Effector memory CD8-positive, alpha-beta T cell (primary cell): ENCODE measurements at regions not wholly inside any gene's neighbourhood (a gene's known extent, or its start where the extent isn't known, plus 50 kb on each side); places are given as distances from the start of the nearest gene placed in this dataset.
"Not testable (repeated sequence)": the region's sequence is repeated elsewhere in the genome, so short reads cannot be mapped to it uniquely, and the experiment has no call there.

Source experiments
- ATAC-seq: fragments of 150-1000 bp; cut with Tn5 transposase; replicated peaks from 2 replicates; pipeline ENCODE4 v1.10.0; 2021; ENCODE audit warnings: mild to moderate bottlenecking, moderate library complexity
- DNase-seq, 3 experiments: peaks; one replicate each; pipeline ENCODE4 v3.0.0; 2021
- H3K27ac Mint-ChIP-seq, 2 donors: one replicate each; pipeline ENCODE4 v1.8.0; 2022; ENCODE audit warnings: mild to moderate bottlenecking in 2 of 2, mixed read lengths in 2 of 2, moderate library complexity in 2 of 2
- H3K27me3 Mint-ChIP-seq, 2 donors: one replicate each; pipeline ENCODE4 v1.8.0; 2022; ENCODE audit warnings: mixed read lengths in 2 of 2
- H3K36me3 Mint-ChIP-seq: one replicate; pipeline ENCODE4 v1.8.0; 2022; ENCODE audit warnings: mild to moderate bottlenecking, moderate library complexity, mixed read lengths; ENCODE audit not compliant: insufficient read depth
- H3K4me1 Mint-ChIP-seq, 2 donors: one replicate each; pipeline ENCODE4 v1.8.0; 2022; ENCODE audit warnings: low read depth in 2 of 2, mixed read lengths in 2 of 2
- H3K4me3 Mint-ChIP-seq, 2 donors: one replicate each; pipeline ENCODE4 v1.8.0; 2022; ENCODE audit warnings: mild to moderate bottlenecking in 2 of 2, mixed read lengths in 2 of 2, moderate library complexity in 2 of 2
- H3K9me3 Mint-ChIP-seq, 2 donors: one replicate each; pipeline ENCODE4 v1.8.0; 2022; ENCODE audit warnings: mixed read lengths in 2 of 2

DNA sequence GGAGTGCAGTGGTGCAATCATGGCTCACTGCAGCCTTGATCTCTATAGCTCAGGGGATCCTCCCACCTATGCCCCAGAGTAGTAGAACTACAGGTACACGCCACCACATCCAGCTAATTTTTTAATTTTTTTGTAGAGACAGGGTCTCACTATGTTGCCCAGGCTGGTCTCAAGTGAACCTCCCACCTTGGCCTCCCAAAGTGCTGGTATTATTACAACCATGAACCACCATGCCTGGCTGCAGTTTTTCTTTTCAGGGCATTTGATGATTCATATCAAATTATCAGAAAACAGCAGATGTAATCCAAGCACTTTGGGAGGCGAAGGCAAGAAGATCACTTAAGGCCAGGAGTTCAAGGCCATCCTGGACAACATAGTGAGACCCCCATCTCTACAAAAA is 88.4 kb upstream of the JARID2 start:
- ATAC-seq (no peak), DNase-seq (no peak)
- Mint-ChIP-seq H3K4me3 (no peak overlapping the region), H3K27ac (no peak overlapping the region), H3K36me3 (no peaks in the 10 kb centered on the region), H3K4me1 (no peaks in the 10 kb centered on the region), H3K9me3 (no peaks in the 10 kb centered on the region), H3K27me3 (peaks cover 0 to 7% of the 10 kb centered on the region in 2 donors)

GRCh38 chr6:15158821-15159619 is 86.8 kb upstream of the JARID2 start:
- ATAC-seq (no peak), DNase-seq (no peak)
- Mint-ChIP-seq H3K4me1 (no peaks in the 10 kb centered on the region), H3K27ac (no peak overlapping the region), H3K9me3 (no peaks in the 10 kb centered on the region), H3K4me3 (no peak overlapping the region), H3K36me3 (peaks cover 5% of the 10 kb centered on the region), H3K27me3 (peaks cover 0 to 7% of the 10 kb centered on the region in 2 donors)

DNA sequence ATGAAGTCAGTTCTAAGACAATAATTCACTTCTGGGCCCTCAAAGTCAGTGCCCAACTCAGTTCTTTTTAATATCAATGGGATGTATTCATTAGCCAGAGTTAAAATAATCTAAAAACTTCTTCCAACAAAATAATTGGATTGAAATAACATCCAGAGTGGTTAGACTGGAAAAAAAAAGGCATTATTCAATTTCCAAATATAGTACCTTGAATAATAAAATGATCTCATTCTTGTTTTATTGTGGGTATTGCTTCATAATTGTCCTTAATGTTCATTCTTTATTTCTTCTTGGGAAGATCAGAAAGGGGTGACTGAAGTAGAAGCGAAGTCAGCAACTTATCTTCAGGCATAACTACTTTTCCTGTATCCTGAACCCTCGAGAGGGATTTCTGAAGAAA is 85.1 kb upstream of the JARID2 start:
- H3K27me3 Mint-ChIP-seq = peaks cover 0 to 2% of the 10 kb centered on the region in 2 donors
- DNase-seq (no peak), ATAC-seq (no peak)
- no peaks in the 10 kb centered on the region for H3K4me1 Mint-ChIP-seq
- H3K4me3 Mint-ChIP-seq = no peak overlapping the region
- H3K27ac Mint-ChIP-seq = no peak overlapping the region
- peaks cover 5% of the 10 kb centered on the region for H3K36me3 Mint-ChIP-seq
- H3K9me3 Mint-ChIP-seq = no peaks in the 10 kb centered on the region

- not testable (repeated sequence) for H3K27me3 Mint-ChIP-seq, H3K4me1 Mint-ChIP-seq, H3K36me3 Mint-ChIP-seq, ATAC-seq, H3K27ac Mint-ChIP-seq, H3K4me3 Mint-ChIP-seq, H3K9me3 Mint-ChIP-seq, DNase-seq
Measured at GRCh38 chr6:15164855-15165254, 81.0 kb upstream of the JARID2 start.

DNA sequence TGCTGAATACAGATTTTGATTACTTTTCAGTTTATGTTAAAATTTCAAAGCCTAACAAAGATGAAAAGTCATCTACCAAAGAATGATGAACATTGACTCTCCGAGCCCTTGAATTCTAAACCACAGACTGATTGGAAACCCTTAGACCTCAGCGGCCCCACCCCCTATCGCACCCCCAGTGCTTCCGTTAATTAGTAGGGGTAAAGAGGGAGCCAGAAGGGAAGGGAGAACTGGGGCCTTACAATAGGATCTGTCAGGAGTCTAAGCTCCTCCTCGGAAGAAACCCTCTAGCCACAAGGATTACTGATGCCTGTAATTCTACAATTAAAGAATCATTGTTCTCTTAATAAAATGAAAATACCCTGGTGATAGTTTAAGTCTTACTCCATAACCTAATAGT is 79.7 kb upstream of the JARID2 start:
- Mint-ChIP-seq H3K4me1 (no peaks in the 10 kb centered on the region), H3K27me3 (no peaks in the 10 kb centered on the region), H3K36me3 (peaks cover 5% of the 10 kb centered on the region), H3K27ac (no peak overlapping the region), H3K9me3 (no peaks in the 10 kb centered on the region), H3K4me3 (no peak overlapping the region)
- no peak for DNase-seq
- no peak for ATAC-seq

DNA sequence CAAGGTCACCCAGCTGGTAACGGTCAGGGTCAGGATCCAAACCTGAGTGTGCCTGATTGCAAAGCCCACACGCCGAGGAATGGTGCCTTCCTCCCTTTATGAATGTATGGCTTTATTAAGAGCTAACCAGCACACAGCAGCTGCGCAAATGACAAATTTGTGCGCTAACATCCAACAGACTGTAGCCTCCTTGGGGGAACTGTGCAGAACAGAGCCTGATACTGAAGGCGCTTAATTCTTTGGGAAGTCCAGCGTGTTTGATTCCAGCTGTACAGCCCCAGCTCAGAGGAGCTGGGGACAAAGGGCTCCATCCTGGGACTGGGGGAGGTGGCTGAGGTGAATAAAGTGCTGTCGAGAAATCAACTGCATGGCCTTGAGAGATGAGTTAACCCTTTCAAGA is 75.7 kb upstream of the JARID2 start:
- ATAC-seq (no peak), DNase-seq (no peak)
- H3K9me3 Mint-ChIP-seq = no peaks in the 10 kb centered on the region
- H3K4me1 Mint-ChIP-seq = no peaks in the 10 kb centered on the region
- H3K27ac Mint-ChIP-seq = no peak overlapping the region
- H3K36me3 Mint-ChIP-seq = no peaks in the 10 kb centered on the region
- H3K4me3 Mint-ChIP-seq = no peak overlapping the region
- H3K27me3 Mint-ChIP-seq = no peaks in the 10 kb centered on the region

- Mint-ChIP-seq H3K9me3 (no peaks in the 10 kb centered on the region), H3K36me3 (no peaks in the 10 kb centered on the region), H3K27me3 (no peaks in the 10 kb centered on the region), H3K4me1 (no peaks in the 10 kb centered on the region), H3K27ac (no peak overlapping the region), H3K4me3 (no peak overlapping the region)
- ATAC-seq (no peak), DNase-seq (no peak)
Measured at GRCh38 chr6:15171026-15171425, 74.8 kb upstream of the JARID2 start.

- H3K9me3 Mint-ChIP-seq = no peaks in the 10 kb centered on the region
- no peaks in the 10 kb centered on the region for H3K4me1 Mint-ChIP-seq
- DNase-seq (no peak), ATAC-seq (no peak)
- no peak overlapping the region for H3K27ac Mint-ChIP-seq
- no peaks in the 10 kb centered on the region for H3K27me3 Mint-ChIP-seq
- H3K36me3 Mint-ChIP-seq = peaks cover 4% of the 10 kb centered on the region
- H3K4me3 Mint-ChIP-seq = no peak overlapping the region
Measured at GRCh38 chr6:15176816-15177370, 69.0 kb upstream of the JARID2 start.

DNA sequence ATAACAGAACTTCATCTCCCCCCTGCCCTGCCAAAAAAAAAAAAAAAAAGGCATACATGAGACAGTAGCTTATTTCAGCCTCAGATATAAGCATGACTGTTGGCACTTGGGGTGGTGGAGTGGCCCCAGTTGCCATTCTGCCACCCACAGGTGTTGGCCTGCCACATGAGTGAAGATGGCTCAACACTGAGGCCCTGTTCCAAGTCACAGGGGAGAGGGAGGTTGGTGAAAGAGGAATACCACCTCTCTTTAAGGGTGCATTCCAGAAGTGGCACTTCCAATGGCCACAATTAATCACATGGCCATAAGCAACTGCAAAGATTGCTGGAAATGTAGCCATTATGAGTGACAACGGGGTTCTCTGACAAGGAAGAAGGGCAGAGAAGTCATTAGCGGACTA is 61.9 kb upstream of the JARID2 start:
- ATAC-seq (no peak), DNase-seq (no peak)
- Mint-ChIP-seq H3K27me3 (no peaks in the 10 kb centered on the region), H3K9me3 (no peaks in the 10 kb centered on the region), H3K27ac (no peak overlapping the region), H3K4me3 (no peak overlapping the region), H3K4me1 (peaks cover 0 to 3% of the 10 kb centered on the region in 2 donors), H3K36me3 (no peaks in the 10 kb centered on the region)

DNA sequence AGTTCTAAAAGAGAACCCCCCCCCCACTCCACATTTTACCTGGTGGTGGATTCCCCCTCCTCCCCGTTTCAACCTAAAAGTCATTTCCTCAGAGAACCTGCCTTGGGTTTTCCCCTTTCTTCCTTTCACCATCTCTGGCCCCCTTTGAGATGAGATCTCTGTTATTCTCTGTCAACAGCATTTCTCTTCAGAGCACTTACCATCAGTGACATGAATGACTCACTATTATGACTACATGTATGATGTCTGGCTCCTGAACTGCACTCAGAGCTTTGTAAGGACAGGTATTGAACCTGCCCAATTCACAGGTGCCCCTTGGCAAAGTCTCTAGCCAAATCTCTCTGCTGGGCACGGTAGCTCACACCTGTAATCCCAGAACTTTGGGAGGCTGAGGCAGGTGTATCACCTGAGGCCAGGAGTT is 61.4 kb upstream of the JARID2 start:
- H3K27me3 Mint-ChIP-seq = no peaks in the 10 kb centered on the region
- peak; percentile 26 for ATAC-seq
- H3K27ac Mint-ChIP-seq = peak overlapping the region in 1 of 2 donors; percentile 70
- no peaks in the 10 kb centered on the region for H3K9me3 Mint-ChIP-seq
- H3K36me3 Mint-ChIP-seq = no peaks in the 10 kb centered on the region
- H3K4me3 Mint-ChIP-seq = no peak overlapping the region
- DNase-seq = no peak
- peaks cover 0 to 3% of the 10 kb centered on the region in 2 donors for H3K4me1 Mint-ChIP-seq

- H3K4me3 Mint-ChIP-seq, H3K27me3 Mint-ChIP-seq, ATAC-seq, H3K9me3 Mint-ChIP-seq, DNase-seq, H3K4me1 Mint-ChIP-seq, H3K36me3 Mint-ChIP-seq: not testable (repeated sequence)
- H3K27ac Mint-ChIP-seq = peak overlapping the region in 1 of 2 donors; percentile 70
Measured at GRCh38 chr6:15185111-15185510, 60.8 kb upstream of the JARID2 start.

GRCh38 chr6:15193451-15193850 is 52.4 kb upstream of the JARID2 start:
- H3K4me3 Mint-ChIP-seq, H3K36me3 Mint-ChIP-seq, H3K9me3 Mint-ChIP-seq, ATAC-seq, DNase-seq, H3K4me1 Mint-ChIP-seq, H3K27me3 Mint-ChIP-seq, H3K27ac Mint-ChIP-seq: not testable (repeated sequence)

GRCh38 chr6:15194453-15194852 is 51.4 kb upstream of the JARID2 start:
- H3K27me3 Mint-ChIP-seq = no peaks in the 10 kb centered on the region
- no peak overlapping the region for H3K4me3 Mint-ChIP-seq
- H3K9me3 Mint-ChIP-seq = no peaks in the 10 kb centered on the region
- no peaks in the 10 kb centered on the region for H3K36me3 Mint-ChIP-seq
- ATAC-seq (no peak), DNase-seq (no peak)
- H3K4me1 Mint-ChIP-seq = peaks cover 0 to 3% of the 10 kb centered on the region in 2 donors
- H3K27ac Mint-ChIP-seq = no peak overlapping the region
